Activated B cell treated with CpG ODN at 0.5 μM for 24 hours (primary cell): ENCODE measurements at regions not wholly inside any gene's neighbourhood (a gene's known extent, or its start where the extent isn't known, plus 50 kb on each side); places are given as distances from the start of the nearest gene placed in this dataset.

Source experiments
- ATAC-seq: fragments of 200-7000 bp; cut with Tn5 transposase; one replicate; pipeline ENCODE4 v1.10.0; 2021; ENCODE audit warnings: low read depth, mild to moderate bottlenecking, moderate library complexity
- CTCF ChIA-PET: fragments of 350-600 bp; sonication (Branson Sonifier 250); formaldehyde crosslinking; loops from one replicate; lab custom pipeline; 2021; ENCODE audit warnings: antibody characterized with exemption; lab: Charles Lee
- POLR2A ChIA-PET: fragments of 350-600 bp; sonication (Branson Sonifier 250); formaldehyde crosslinking; loops from one replicate; lab custom pipeline; 2021; ENCODE audit warnings: antibody characterized with exemption; lab: Charles Lee
- DNase-seq: peaks from one replicate; pipeline ENCODE4 v3.0.0; 2022
- H3K27ac Mint-ChIP-seq: one replicate; pipeline ENCODE4 v1.8.0; 2020; ENCODE audit warnings: mixed read lengths
- H3K27me3 Mint-ChIP-seq: one replicate; pipeline ENCODE4 v1.8.0; 2021; ENCODE audit warnings: mixed read lengths
- H3K36me3 Mint-ChIP-seq: one replicate; pipeline ENCODE4 v1.8.0; 2021; ENCODE audit warnings: low read depth, mixed read lengths
- H3K4me1 Mint-ChIP-seq: one replicate; pipeline ENCODE4 v1.8.0; 2021; ENCODE audit warnings: mixed read lengths
- H3K4me3 Mint-ChIP-seq: one replicate; pipeline ENCODE4 v1.8.0; 2020; ENCODE audit warnings: mild to moderate bottlenecking, mixed read lengths
- H3K9me3 Mint-ChIP-seq: one replicate; pipeline ENCODE4 v1.8.0; 2020; ENCODE audit warnings: mixed read lengths
- CTCF ChIP-seq: fragments of 200-600 bp; IDR thresholded peaks from one replicate; pipeline ENCODE4 v1.8.0; 2022; ENCODE audit warnings: antibody characterized with exemption, mild to moderate bottlenecking
- intact Hi-C: fragments of 100-400 bp; cut with micrococcal nuclease; formaldehyde crosslinking; loops from one replicate; pipeline ENCODE4 v1.15.1; 2024

- no peak for TF ChIP-seq CTCF
- DNase-seq (no peak), ATAC-seq (no peak)
- Mint-ChIP-seq H3K9me3 (no peaks in the 10 kb centered on the region), H3K4me3 (no peak overlapping the region), H3K4me1 (no peaks in the 10 kb centered on the region), H3K27me3 (no peaks in the 10 kb centered on the region), H3K27ac (no peak overlapping the region), H3K36me3 (no peaks in the 10 kb centered on the region)
- intact Hi-C loops = no loop called here
- CTCF ChIA-PET = no interaction called here
- POLR2A ChIA-PET = no interaction called here
Measured at GRCh38 chr6:11925805-11926204, 86.3 kb upstream of the HIVEP1 start.

GRCh38 chr6:11923621-11924020 lies 88.5 kb upstream of the HIVEP1 start:
- no peak overlapping the region for H3K27ac Mint-ChIP-seq
- H3K4me1 Mint-ChIP-seq = no peaks in the 10 kb centered on the region
- H3K27me3 Mint-ChIP-seq = no peaks in the 10 kb centered on the region
- POLR2A ChIA-PET = no interaction called here
- H3K9me3 Mint-ChIP-seq = no peaks in the 10 kb centered on the region
- H3K36me3 Mint-ChIP-seq = no peaks in the 10 kb centered on the region
- intact Hi-C loops = no loop called here
- DNase-seq (no peak), ATAC-seq (no peak)
- TF ChIP-seq CTCF = no peak
- CTCF ChIA-PET = no interaction called here
- H3K4me3 Mint-ChIP-seq = no peak overlapping the region

- CTCF ChIA-PET = no interaction called here
- POLR2A ChIA-PET = no interaction called here
Measured at GRCh38 chr6:11922901-11923300, 89.2 kb upstream of the HIVEP1 start.

GRCh38 chr6:11921751-11922150 lies 90.4 kb upstream of the HIVEP1 start:
- H3K9me3 Mint-ChIP-seq = no peaks in the 10 kb centered on the region
- ChIA-PET CTCF (no interaction called here), POLR2A (no interaction called here)
- DNase-seq (no peak), ATAC-seq (no peak)
- no peaks in the 10 kb centered on the region for H3K27me3 Mint-ChIP-seq
- TF ChIP-seq CTCF = no peak
- H3K4me3 Mint-ChIP-seq = no peak overlapping the region
- no peak overlapping the region for H3K27ac Mint-ChIP-seq
- no peaks in the 10 kb centered on the region for H3K4me1 Mint-ChIP-seq
- H3K36me3 Mint-ChIP-seq = no peaks in the 10 kb centered on the region
- intact Hi-C loops = no loop called here

More at GRCh38 chr6:11922901-11923300, 89.2 kb upstream of the HIVEP1 start:
- DNase-seq (no peak), ATAC-seq (no peak)
- no peaks in the 10 kb centered on the region for H3K27me3 Mint-ChIP-seq
- H3K4me3 Mint-ChIP-seq = no peak overlapping the region
- TF ChIP-seq CTCF = no peak
- no peaks in the 10 kb centered on the region for H3K4me1 Mint-ChIP-seq
- H3K9me3 Mint-ChIP-seq = no peaks in the 10 kb centered on the region
- H3K36me3 Mint-ChIP-seq = no peaks in the 10 kb centered on the region
- H3K27ac Mint-ChIP-seq = no peak overlapping the region
- intact Hi-C loops = no loop called here

GRCh38 chr6:11921017-11921438 lies 91.1 kb upstream of the HIVEP1 start:
- DNase-seq (no peak), ATAC-seq (no peak)
- H3K4me3 Mint-ChIP-seq = no peak overlapping the region
- no peaks in the 10 kb centered on the region for H3K9me3 Mint-ChIP-seq
- ChIA-PET CTCF (no interaction called here), POLR2A (no interaction called here)
- H3K27ac Mint-ChIP-seq = no peak overlapping the region
- no peaks in the 10 kb centered on the region for H3K4me1 Mint-ChIP-seq
- no peak for TF ChIP-seq CTCF
- H3K27me3 Mint-ChIP-seq = no peaks in the 10 kb centered on the region
- H3K36me3 Mint-ChIP-seq = no peaks in the 10 kb centered on the region
- intact Hi-C loops = no loop called here
